Ammon's horn (tissue), 1 donor: ENCODE measurements at regions not wholly inside any gene's neighbourhood (a gene's known extent, or its start where the extent isn't known, plus 50 kb on each side); places are given as distances from the start of the nearest gene placed in this dataset.

Experiments
- DNase-seq: peaks from one replicate; pipeline ENCODE4 v3.0.0-alpha.2; 2016; ENCODE audit warnings: low spot score

GRCh38 chr4:30939684-30940083 lies 219.5 kb downstream of the PCDH7 start:
- no peak for DNase-seq

GRCh38 chr4:30941641-30942040 lies 221.5 kb downstream of the PCDH7 start:
- DNase-seq: no peak

DNA sequence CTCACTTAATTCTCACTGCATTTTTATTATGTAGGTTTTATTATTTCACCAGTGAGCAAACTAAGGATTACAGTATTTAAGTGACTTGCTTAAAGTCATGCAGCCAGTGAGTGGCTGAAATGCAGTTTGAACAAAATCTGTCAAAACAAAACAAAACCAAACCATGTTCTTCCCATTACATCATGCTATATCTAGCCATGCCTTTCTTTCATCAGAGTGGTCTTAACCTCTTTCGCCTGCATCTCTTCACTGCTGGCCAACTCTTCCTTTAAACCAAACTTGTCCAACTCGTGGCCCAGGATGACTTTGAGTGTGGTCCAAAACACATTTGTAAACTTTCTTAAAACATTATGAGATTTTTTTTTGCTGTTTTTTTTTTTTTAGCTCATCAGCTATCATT lies 223.2 kb downstream of the PCDH7 start:
- no peak for DNase-seq

DNA sequence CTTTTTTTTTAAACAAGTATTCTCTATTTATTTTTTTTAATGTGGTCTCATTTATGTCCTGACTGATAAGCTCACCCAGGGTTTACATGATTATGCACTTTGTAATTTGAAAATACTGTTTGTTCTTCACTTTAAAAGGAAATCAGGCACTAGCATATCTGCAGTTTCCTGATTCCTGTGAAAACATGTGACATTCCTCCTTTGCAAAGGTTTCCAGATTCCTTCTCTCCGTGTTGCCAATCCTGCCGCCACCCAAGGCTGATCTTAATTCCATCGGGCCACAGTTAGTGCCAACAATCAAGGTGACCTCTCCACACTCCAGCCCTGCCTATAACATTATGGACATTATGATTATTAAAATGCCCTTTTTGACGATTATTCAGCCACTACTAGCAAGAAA lies 225.4 kb downstream of the PCDH7 start:
- no peak for DNase-seq

GRCh38 chr4:30946288-30946687 lies 226.1 kb downstream of the PCDH7 start:
- no peak for DNase-seq

- no peak for DNase-seq
These were observed 228.5 kb downstream of the PCDH7 start for GRCh38 chr4:30948653-30949052.

DNA sequence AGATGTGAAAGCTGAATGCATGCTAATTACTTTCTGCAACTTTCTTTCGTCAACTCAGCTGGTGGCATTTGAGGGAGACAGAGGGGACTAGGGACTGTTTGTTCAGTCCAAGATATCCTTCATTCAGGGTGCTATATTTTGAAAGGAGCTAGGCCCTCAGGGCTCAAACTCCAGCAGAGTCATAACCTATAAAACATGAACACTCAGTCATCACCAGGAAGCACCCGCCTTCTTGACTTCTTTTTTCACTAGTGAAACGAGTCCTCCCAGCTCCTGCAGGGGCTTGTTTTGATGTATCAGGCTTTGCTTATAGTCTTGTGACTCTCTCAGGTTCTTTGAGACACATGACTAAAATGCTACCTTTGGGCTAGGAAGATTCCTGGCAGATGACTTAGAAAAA lies 230.6 kb downstream of the PCDH7 start:
- DNase-seq: no peak

GRCh38 chr4:30952526-30953219 lies 232.5 kb downstream of the PCDH7 start:
- no peak for DNase-seq

DNA sequence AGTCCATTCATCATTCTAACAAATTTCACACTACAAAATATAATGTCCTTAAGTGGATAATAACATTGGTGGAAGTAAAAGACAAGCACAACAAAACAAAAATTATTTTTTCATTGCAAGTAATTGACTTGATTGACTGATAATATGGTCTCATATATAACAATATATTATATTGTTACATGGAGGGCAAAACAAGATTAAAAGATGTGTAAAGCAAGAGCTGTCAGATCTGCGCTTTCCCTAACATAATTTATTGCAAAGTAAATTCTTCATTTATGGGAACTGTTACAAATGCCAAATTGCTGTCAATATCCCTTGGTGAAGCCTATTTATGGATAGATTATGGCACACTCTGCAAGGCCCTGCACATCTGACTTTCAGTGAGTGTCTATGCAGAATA lies 233.6 kb downstream of the PCDH7 start:
- DNase-seq: no peak

DNA sequence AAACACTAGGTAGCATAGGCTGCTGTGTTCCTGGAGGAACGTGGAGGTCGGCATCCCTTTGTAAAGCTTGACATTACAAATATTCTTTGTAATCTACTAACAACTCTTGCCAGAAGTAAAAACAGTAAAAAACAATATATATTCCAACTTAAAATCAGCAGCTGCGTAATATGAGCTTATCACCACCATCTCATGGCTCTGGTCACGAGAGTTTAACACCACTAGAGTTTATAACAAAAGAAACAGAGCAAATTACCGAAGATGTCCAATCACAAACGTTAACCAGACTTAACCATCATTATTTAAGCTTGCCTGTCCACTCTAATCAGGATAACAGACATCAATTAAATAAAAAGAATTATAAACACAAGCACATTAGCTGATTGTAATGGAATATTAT lies 236.7 kb downstream of the PCDH7 start:
- DNase-seq: no peak

GRCh38 chr4:30957706-30958105 lies 237.5 kb downstream of the PCDH7 start:
- DNase-seq: no peak

DNA sequence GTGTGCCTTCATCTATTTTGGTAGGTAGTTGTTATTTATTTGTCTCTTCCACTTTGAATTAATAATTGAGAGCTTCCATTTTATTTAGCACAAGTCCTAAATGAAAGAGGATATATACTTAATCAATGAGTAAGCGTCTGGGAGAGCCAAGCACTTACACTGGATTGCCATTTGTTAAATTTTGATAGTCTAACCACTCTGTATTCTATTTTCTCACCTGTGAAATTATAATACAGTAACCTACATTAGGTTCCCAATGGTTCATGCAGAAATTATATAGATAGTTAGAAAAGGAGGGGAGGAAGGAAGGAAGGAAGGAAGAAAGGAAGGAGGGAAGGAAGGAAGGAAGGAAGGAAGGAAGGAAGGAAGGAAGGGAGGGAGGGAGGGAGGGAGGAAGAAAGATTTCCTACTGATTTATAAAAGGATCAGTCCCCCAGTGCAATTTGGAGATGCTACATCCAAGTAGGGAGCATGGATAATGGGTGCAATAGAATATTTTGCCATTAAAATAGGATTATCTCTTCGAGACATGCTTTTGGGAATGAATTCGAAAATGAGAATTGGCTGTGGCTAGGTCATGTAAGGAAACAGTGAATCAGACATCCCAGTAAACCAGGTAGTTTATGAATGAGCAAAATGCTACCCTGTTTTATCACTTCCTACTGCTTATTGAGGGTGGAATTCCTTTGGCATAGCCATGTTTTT lies 239.8 kb downstream of the PCDH7 start:
- DNase-seq: no peak

- no peak for DNase-seq
These were observed 242.8 kb downstream of the PCDH7 start for GRCh38 chr4:30962939-30963338.

GRCh38 chr4:30968926-30969325 lies 248.8 kb downstream of the PCDH7 start:
- peak; percentile 25 for DNase-seq

DNA sequence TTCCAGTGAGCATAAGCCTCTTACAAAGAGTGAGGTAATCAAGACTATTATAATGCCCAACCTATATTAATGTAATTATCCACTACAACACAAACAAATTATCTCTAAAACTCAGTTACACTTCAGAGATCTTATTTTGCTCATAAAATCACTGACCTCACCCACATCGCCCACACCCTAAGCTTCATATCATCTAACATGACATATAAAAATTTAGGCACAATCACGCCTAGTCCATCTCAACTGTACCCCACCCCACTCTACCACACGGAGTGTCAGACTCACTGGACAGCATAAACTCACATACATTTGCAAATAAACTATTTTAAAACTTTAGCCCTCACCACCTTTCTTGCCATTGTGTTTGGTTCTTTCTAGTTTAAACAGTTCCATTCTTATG lies 252.4 kb downstream of the PCDH7 start:
- DNase-seq: no peak

- no peak for DNase-seq
These were observed 253.8 kb downstream of the PCDH7 start for GRCh38 chr4:30973993-30974392.

- DNase-seq: no peak
These were observed 259.2 kb downstream of the PCDH7 start for GRCh38 chr4:30979402-30979801.

DNA sequence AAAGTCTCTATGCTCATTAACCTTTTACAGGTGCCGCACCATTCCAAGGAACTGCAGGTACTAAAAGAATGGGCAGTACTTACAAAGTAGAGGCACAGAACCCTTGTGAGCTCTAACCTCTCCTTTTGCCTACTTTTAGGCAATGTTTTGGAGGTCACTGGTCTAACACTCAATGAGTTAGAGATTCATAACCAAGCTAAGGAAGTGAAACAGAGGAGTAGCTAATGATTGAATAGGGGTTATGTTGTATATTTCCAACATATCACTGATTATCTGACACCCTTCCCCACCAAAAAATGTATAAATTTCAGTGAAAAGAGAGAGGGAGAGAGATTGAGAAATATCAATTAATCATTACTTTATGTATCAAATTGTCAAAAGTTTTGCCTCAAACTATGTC lies 269.3 kb downstream of the PCDH7 start:
- DNase-seq: no peak

- DNase-seq: no peak
These were observed 276.7 kb downstream of the PCDH7 start for GRCh38 chr4:30996841-30997240.

DNA sequence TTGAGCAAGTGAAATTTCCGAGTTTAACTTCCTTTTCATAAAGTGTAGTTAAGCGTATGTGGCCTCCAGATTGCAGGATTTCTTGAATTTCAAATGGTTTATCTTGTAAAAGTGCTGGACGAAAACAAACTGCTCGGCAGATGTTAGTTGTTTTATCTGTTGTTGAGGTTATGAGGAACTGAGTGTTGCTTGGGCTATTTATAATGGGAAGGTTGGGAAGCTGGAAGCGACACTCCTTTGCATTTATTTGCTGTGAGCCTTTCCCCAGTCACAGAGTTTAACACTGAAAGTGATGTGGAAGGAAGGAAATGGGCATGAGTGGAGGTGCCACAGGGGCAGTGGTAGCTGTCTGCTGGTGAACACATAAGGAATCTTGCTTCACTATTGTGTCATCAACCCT lies 284.9 kb downstream of the PCDH7 start:
- no peak for DNase-seq

DNA sequence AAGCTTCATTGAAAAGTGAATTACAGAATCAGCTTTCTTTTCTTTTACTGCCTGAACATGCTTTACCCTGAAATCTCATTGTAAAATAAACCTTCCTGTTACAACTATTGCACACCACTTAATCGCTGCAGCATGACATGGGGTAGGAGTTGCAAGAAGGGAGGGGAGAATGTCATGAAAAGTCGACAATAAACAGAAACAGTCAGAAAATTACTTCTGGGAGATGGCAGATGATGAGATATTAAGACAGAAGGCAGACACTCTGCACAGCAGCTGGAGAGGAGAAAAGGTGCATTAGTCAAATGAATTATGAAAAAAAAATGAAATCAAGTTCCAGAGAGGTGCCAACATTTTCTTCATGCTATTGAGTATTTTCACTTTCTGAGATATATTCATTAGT lies 287.7 kb downstream of the PCDH7 start:
- no peak for DNase-seq

DNA sequence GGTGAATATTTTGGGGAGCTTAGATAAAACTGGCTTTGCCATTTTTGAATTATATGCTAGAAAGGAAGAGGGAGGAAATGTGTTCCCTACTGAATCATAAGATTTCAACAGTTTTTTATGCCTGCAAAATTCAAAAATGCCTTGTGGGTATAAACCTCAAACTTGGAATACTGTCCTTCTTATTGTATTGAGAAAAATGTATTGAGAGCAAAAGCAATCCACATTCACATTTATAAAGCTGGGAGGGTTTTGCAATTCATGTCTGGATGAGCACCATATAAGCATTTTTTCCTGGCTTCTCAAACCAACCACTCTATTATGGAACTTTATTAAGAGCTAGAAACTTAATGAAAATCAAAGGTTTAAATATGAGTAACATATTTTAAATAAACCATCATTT lies 289.8 kb downstream of the PCDH7 start:
- no peak for DNase-seq

GRCh38 chr4:31015123-31015522 lies 295.0 kb downstream of the PCDH7 start:
- DNase-seq: no peak
